ENCODE measurements at regions not wholly inside any gene's neighbourhood (a gene's known extent, or its start where the extent isn't known, plus 50 kb on each side); places are given as distances from the start of the nearest gene placed in this dataset.

- no peaks in the 10 kb centered on the region for H3K36me3 ChIP-seq (ENCODE audit: insufficient read depth, low read length)
- H3K4me1 Mint-ChIP-seq: no peaks in the 10 kb centered on the region
- POLR2A ChIA-PET (ENCODE audit: partially characterized antibody): no interaction called here
- no peaks in the 10 kb centered on the region for H3K9me3 ChIP-seq (ENCODE audit: control insufficient read depth in 1 of 2, low read length in 2 of 2)
- H3K36me3 Mint-ChIP-seq: no peaks in the 10 kb centered on the region
- no peak overlapping the region for H3K27ac Mint-ChIP-seq
- no peak overlapping the region for H3K27ac ChIP-seq (ENCODE audit: low read depth, low read length)
- H3K4me3 Mint-ChIP-seq: no peak overlapping the region
- CTCF ChIA-PET (ENCODE audit: partially characterized antibody): no interaction called here
- intact Hi-C loops (cut with micrococcal nuclease): no loop called here
- no peak for DNase-seq
- no peaks in the 10 kb centered on the region for H3K4me1 ChIP-seq (ENCODE audit: insufficient read depth, low read length)
- H3K4me3 ChIP-seq (ENCODE audit: low read length in 2 of 2): no peak overlapping the region
- no peaks in the 10 kb centered on the region for H3K9me3 Mint-ChIP-seq
- peaks cover 10 to 11% of the 10 kb centered on the region in 2 donors for H3K27me3 Mint-ChIP-seq
- no peaks in the 10 kb centered on the region for H3K27me3 ChIP-seq (ENCODE audit: insufficient read depth, low read length)
Observed at GRCh38 chr9:134504106-134504385, 137.6 kb upstream of the COL5A1 start.

GRCh38 chr9:134505032-134505431 lies 136.6 kb upstream of the COL5A1 start:
- ChIA-PET POLR2A (ENCODE audit: partially characterized antibody) (no interaction called here), CTCF (ENCODE audit: partially characterized antibody) (no interaction called here)
- Mint-ChIP-seq H3K27me3 (peaks cover 10 to 11% of the 10 kb centered on the region in 2 donors), H3K4me1 (no peaks in the 10 kb centered on the region), H3K27ac (no peak overlapping the region), H3K36me3 (no peaks in the 10 kb centered on the region), H3K4me3 (no peak overlapping the region), H3K9me3 (no peaks in the 10 kb centered on the region)
- H3K27ac ChIP-seq (ENCODE audit: low read depth, low read length): no peak overlapping the region
- no peak overlapping the region for H3K4me3 ChIP-seq (ENCODE audit: low read length in 2 of 2)
- no peaks in the 10 kb centered on the region for H3K4me1 ChIP-seq (ENCODE audit: insufficient read depth, low read length)
- no peaks in the 10 kb centered on the region for H3K27me3 ChIP-seq (ENCODE audit: insufficient read depth, low read length)
- no peaks in the 10 kb centered on the region for H3K9me3 ChIP-seq (ENCODE audit: control insufficient read depth in 1 of 2, low read length in 2 of 2)
- no peaks in the 10 kb centered on the region for H3K36me3 ChIP-seq (ENCODE audit: insufficient read depth, low read length)
- DNase-seq: no peak
- intact Hi-C loops (cut with micrococcal nuclease): no loop called here

- H3K4me1 Mint-ChIP-seq: no peaks in the 10 kb centered on the region
Observed at GRCh38 chr9:134509281-134509680, 132.3 kb upstream of the COL5A1 start.

GRCh38 chr9:134509817-134510216 lies 131.8 kb upstream of the COL5A1 start:
- no peak overlapping the region for H3K27ac ChIP-seq (ENCODE audit: low read depth, low read length)
- H3K4me1 ChIP-seq (ENCODE audit: insufficient read depth, low read length): no peaks in the 10 kb centered on the region
- no peaks in the 10 kb centered on the region for H3K9me3 ChIP-seq (ENCODE audit: control insufficient read depth in 1 of 2, low read length in 2 of 2)
- no peak overlapping the region for H3K4me3 ChIP-seq (ENCODE audit: low read length in 2 of 2)
- H3K36me3 Mint-ChIP-seq: no peaks in the 10 kb centered on the region
- no peak overlapping the region for H3K27ac Mint-ChIP-seq
- intact Hi-C loops (cut with micrococcal nuclease): no loop called here
- H3K27me3 Mint-ChIP-seq: peaks cover 7 to 12% of the 10 kb centered on the region in 2 donors
- POLR2A ChIA-PET (ENCODE audit: partially characterized antibody): no interaction called here
- H3K27me3 ChIP-seq (ENCODE audit: insufficient read depth, low read length): no peaks in the 10 kb centered on the region
- CTCF ChIA-PET (ENCODE audit: partially characterized antibody): no interaction called here
- no peaks in the 10 kb centered on the region for H3K36me3 ChIP-seq (ENCODE audit: insufficient read depth, low read length)
- no peak for DNase-seq
- peaks cover 0 to 4% (median 0%) of the 10 kb centered on the region in 8 donors for H3K9me3 Mint-ChIP-seq
- no peaks in the 10 kb centered on the region for H3K4me1 Mint-ChIP-seq
- H3K4me3 Mint-ChIP-seq: no peak overlapping the region

More at GRCh38 chr9:134509281-134509680, 132.3 kb upstream of the COL5A1 start:
- Histone ChIP-seq H3K9me3 (ENCODE audit: control insufficient read depth in 1 of 2, low read length in 2 of 2) (no peaks in the 10 kb centered on the region), H3K4me1 (ENCODE audit: insufficient read depth, low read length) (no peaks in the 10 kb centered on the region), H3K27ac (ENCODE audit: low read depth, low read length) (no peak overlapping the region), H3K4me3 (ENCODE audit: low read length in 2 of 2) (no peak overlapping the region), H3K36me3 (ENCODE audit: insufficient read depth, low read length) (no peaks in the 10 kb centered on the region), H3K27me3 (ENCODE audit: insufficient read depth, low read length) (no peaks in the 10 kb centered on the region)
- no peak for DNase-seq
- POLR2A ChIA-PET (ENCODE audit: partially characterized antibody): no interaction called here
- intact Hi-C loops (cut with micrococcal nuclease): no loop called here
- CTCF ChIA-PET (ENCODE audit: partially characterized antibody): no interaction called here
- Mint-ChIP-seq H3K36me3 (no peaks in the 10 kb centered on the region), H3K4me3 (no peak overlapping the region), H3K9me3 (peaks cover 0 to 4% (median 0%) of the 10 kb centered on the region in 8 donors), H3K27me3 (peaks cover 8 to 12% of the 10 kb centered on the region in 2 donors), H3K27ac (no peak overlapping the region)

GRCh38 chr9:134514503-134514902 lies 127.1 kb upstream of the COL5A1 start:
- H3K4me1 ChIP-seq (ENCODE audit: insufficient read depth, low read length): no peaks in the 10 kb centered on the region
- H3K9me3 ChIP-seq (ENCODE audit: control insufficient read depth in 1 of 2, low read length in 2 of 2): no peaks in the 10 kb centered on the region
- H3K4me3 Mint-ChIP-seq: no peak overlapping the region
- CTCF ChIA-PET (ENCODE audit: partially characterized antibody): no interaction called here
- H3K9me3 Mint-ChIP-seq: peaks cover 0 to 4% (median 0%) of the 10 kb centered on the region in 8 donors
- H3K27ac Mint-ChIP-seq: no peak overlapping the region
- H3K27ac ChIP-seq (ENCODE audit: low read depth, low read length): no peak overlapping the region
- no peaks in the 10 kb centered on the region for H3K27me3 ChIP-seq (ENCODE audit: insufficient read depth, low read length)
- POLR2A ChIA-PET (ENCODE audit: partially characterized antibody): no interaction called here
- no peaks in the 10 kb centered on the region for H3K36me3 Mint-ChIP-seq
- no peaks in the 10 kb centered on the region for H3K4me1 Mint-ChIP-seq
- H3K36me3 ChIP-seq (ENCODE audit: insufficient read depth, low read length): no peaks in the 10 kb centered on the region
- H3K4me3 ChIP-seq (ENCODE audit: low read length in 2 of 2): no peak overlapping the region
- no peak for DNase-seq
- intact Hi-C loops (cut with micrococcal nuclease): no loop called here
- peaks cover 3 to 7% of the 10 kb centered on the region in 2 donors for H3K27me3 Mint-ChIP-seq

- Mint-ChIP-seq H3K4me1 (no peaks in the 10 kb centered on the region), H3K9me3 (peaks cover 0 to 4% (median 0%) of the 10 kb centered on the region in 8 donors), H3K27me3 (peaks cover 3 to 7% of the 10 kb centered on the region in 2 donors), H3K4me3 (no peak overlapping the region), H3K36me3 (no peaks in the 10 kb centered on the region), H3K27ac (peak overlapping the region in 1 of 7 donors; percentile 1)
- CTCF ChIA-PET (ENCODE audit: partially characterized antibody): no interaction called here
- no peak for DNase-seq
- intact Hi-C loops (cut with micrococcal nuclease): no loop called here
- POLR2A ChIA-PET (ENCODE audit: partially characterized antibody): no interaction called here
- no peak overlapping the region for H3K4me3 ChIP-seq (ENCODE audit: low read length in 2 of 2)
- H3K36me3 ChIP-seq (ENCODE audit: insufficient read depth, low read length): no peaks in the 10 kb centered on the region
- no peak overlapping the region for H3K27ac ChIP-seq (ENCODE audit: low read depth, low read length)
- H3K27me3 ChIP-seq (ENCODE audit: insufficient read depth, low read length): no peaks in the 10 kb centered on the region
- H3K4me1 ChIP-seq (ENCODE audit: insufficient read depth, low read length): no peaks in the 10 kb centered on the region
- H3K9me3 ChIP-seq (ENCODE audit: control insufficient read depth in 1 of 2, low read length in 2 of 2): no peaks in the 10 kb centered on the region
Observed at GRCh38 chr9:134515026-134515821, 126.4 kb upstream of the COL5A1 start.

- H3K27me3 Mint-ChIP-seq: peaks cover 1 to 6% of the 10 kb centered on the region in 2 donors
Observed at GRCh38 chr9:134516464-134516863, 125.1 kb upstream of the COL5A1 start.

More at GRCh38 chr9:134516464-134516863, 125.1 kb upstream of the COL5A1 start:
- CTCF ChIA-PET (ENCODE audit: partially characterized antibody): no interaction called here
- no peak for DNase-seq
- no peaks in the 10 kb centered on the region for H3K36me3 Mint-ChIP-seq
- POLR2A ChIA-PET (ENCODE audit: partially characterized antibody): no interaction called here
- intact Hi-C loops (cut with micrococcal nuclease): no loop called here
- H3K4me1 Mint-ChIP-seq: no peaks in the 10 kb centered on the region
- H3K4me3 Mint-ChIP-seq: no peak overlapping the region
- no peaks in the 10 kb centered on the region for H3K9me3 ChIP-seq (ENCODE audit: control insufficient read depth in 1 of 2, low read length in 2 of 2)
- no peaks in the 10 kb centered on the region for H3K27me3 ChIP-seq (ENCODE audit: insufficient read depth, low read length)
- H3K27ac Mint-ChIP-seq: no peak overlapping the region
- H3K4me1 ChIP-seq (ENCODE audit: insufficient read depth, low read length): no peaks in the 10 kb centered on the region
- H3K4me3 ChIP-seq (ENCODE audit: low read length in 2 of 2): no peak overlapping the region
- H3K9me3 Mint-ChIP-seq: peaks cover 0 to 4% (median under 1%) of the 10 kb centered on the region in 8 donors
- no peak overlapping the region for H3K27ac ChIP-seq (ENCODE audit: low read depth, low read length)
- H3K36me3 ChIP-seq (ENCODE audit: insufficient read depth, low read length): no peaks in the 10 kb centered on the region
